DND-41 (cell line): ENCODE measurements at regions not wholly inside any gene's neighbourhood (a gene's known extent, or its start where the extent isn't known, plus 50 kb on each side); places are given as distances from the start of the nearest gene placed in this dataset.

Experiments
- ATAC-seq: fragments of 200-7000 bp; cut with Tn5 transposase; 3 replicates; pipeline ENCODE4 v1.9.1; 2021; ENCODE audit warnings: low read depth; ENCODE audit not compliant: insufficient read depth
- DNase-seq: peaks from one replicate; pipeline ENCODE4 v3.0.0-alpha.2; 2020
- H2AFZ ChIP-seq: 2 replicates; pipeline ENCODE4 v1.6.0; 2012; ENCODE audit warnings: low read depth, low read length
- H3K27ac ChIP-seq: 2 replicates; pipeline ENCODE4 v1.5.1; 2012; ENCODE audit warnings: low read length, inconsistent platforms
- H3K27me3 ChIP-seq: fragments of 200-600 bp; sonication (generic); 2 replicates; pipeline ENCODE4 v1.6.0; 2012; ENCODE audit warnings: low read length, mild to moderate bottlenecking, inconsistent platforms; ENCODE audit not compliant: insufficient read depth, poor library complexity
- H3K36me3 ChIP-seq: 2 replicates; pipeline ENCODE4 v1.5.1; 2012; ENCODE audit warnings: low read length, inconsistent platforms; ENCODE audit not compliant: insufficient read depth
- H3K4me1 ChIP-seq: 2 replicates; pipeline ENCODE4 v1.5.1; 2012; ENCODE audit warnings: mild to moderate bottlenecking, low read length; ENCODE audit not compliant: insufficient read depth
- H3K4me2 ChIP-seq: 2 replicates; pipeline ENCODE4 v1.6.0; 2012; ENCODE audit warnings: mild to moderate bottlenecking, moderate library complexity, low read length, inconsistent platforms; ENCODE audit not compliant: insufficient read depth
- H3K4me3 ChIP-seq, 2 experiments: fragments of 200-600 bp in 1 of 2; shearing (Covaris generic) in 1 of 2; 2 replicates each; pipeline ENCODE4 v1.5.1; 2012 to 2016; ENCODE audit warnings: inconsistent platforms in 2 of 2, low read length in 2 of 2, mild to moderate bottlenecking in 2 of 2, low read depth in 1 of 2, moderate library complexity in 1 of 2
- H3K79me2 ChIP-seq: 2 replicates; pipeline ENCODE4 v1.6.0; 2012; ENCODE audit warnings: low read length, inconsistent platforms; ENCODE audit not compliant: insufficient read depth
- H3K9ac ChIP-seq: 2 replicates; pipeline ENCODE4 v1.6.0; 2012; ENCODE audit warnings: low read depth, mild to moderate bottlenecking, inconsistent platforms, low read length, moderate library complexity
- H3K9me3 ChIP-seq: 2 replicates; pipeline ENCODE4 v1.5.1; 2012; ENCODE audit warnings: low read length, moderate library complexity, mild to moderate bottlenecking, inconsistent platforms; ENCODE audit not compliant: insufficient read depth, severe bottlenecking
- H4K20me1 ChIP-seq: 2 replicates; pipeline ENCODE4 v1.6.0; 2012; ENCODE audit warnings: low read length; ENCODE audit not compliant: insufficient read depth
- CTCF ChIP-seq: IDR thresholded peaks from 2 replicates; pipeline ENCODE4 v1.5.1; 2012; ENCODE audit warnings: borderline replicate concordance, low read length, moderate library complexity, mild to moderate bottlenecking; ENCODE audit not compliant: poor library complexity, severe bottlenecking; ENCODE audit errors: extremely low read depth
- EZH2 ChIP-seq: IDR thresholded peaks from 3 replicates; pipeline ENCODE4 v1.6.1; 2012; ENCODE audit warnings: borderline replicate concordance, low read depth, mild to moderate bottlenecking, moderate library complexity, low read length, inconsistent platforms; ENCODE audit not compliant: severe bottlenecking

GRCh38 chr18:4961121-4961909, 235.7 kb downstream of the AKAIN1 start:
- no peaks in the 10 kb centered on the region for H3K4me1 ChIP-seq
- no peak for TF ChIP-seq CTCF
- TF ChIP-seq EZH2: no peak
- no peak for ATAC-seq
- no peaks in the 10 kb centered on the region for H3K79me2 ChIP-seq
- no peak overlapping the region for H3K27ac ChIP-seq
- no peaks in the 10 kb centered on the region for H3K36me3 ChIP-seq
- H4K20me1 ChIP-seq: no peaks in the 10 kb centered on the region
- no peak for DNase-seq
- H3K27me3 ChIP-seq: no peaks in the 10 kb centered on the region
- no peak overlapping the region for H2AFZ ChIP-seq
- H3K4me2 ChIP-seq: no peak overlapping the region
- H3K4me3 ChIP-seq: no peak overlapping the region
- H3K9ac ChIP-seq: no peak overlapping the region
- H3K9me3 ChIP-seq: no peaks in the 10 kb centered on the region

GRCh38 chr18:4960578-4960977, 236.5 kb downstream of the AKAIN1 start:
- ATAC-seq: no peak

GRCh38 chr18:4931209-4931608, 265.8 kb downstream of the AKAIN1 start:
- Histone ChIP-seq H3K79me2 (no peaks in the 10 kb centered on the region), H3K9ac (no peak overlapping the region), H4K20me1 (no peaks in the 10 kb centered on the region), H3K9me3 (no peaks in the 10 kb centered on the region), H3K4me1 (no peaks in the 10 kb centered on the region), H3K36me3 (no peaks in the 10 kb centered on the region), H3K4me2 (no peak overlapping the region), H2AFZ (no peak overlapping the region), H3K27ac (no peak overlapping the region), H3K27me3 (no peaks in the 10 kb centered on the region), H3K4me3 (no peak overlapping the region)
- no peak for TF ChIP-seq CTCF
- TF ChIP-seq EZH2: no peak
- DNase-seq (no peak), ATAC-seq (no peak)

More at GRCh38 chr18:4960578-4960977, 236.5 kb downstream of the AKAIN1 start:
- Histone ChIP-seq H4K20me1 (no peaks in the 10 kb centered on the region), H3K4me3 (no peak overlapping the region), H2AFZ (no peak overlapping the region), H3K4me2 (no peak overlapping the region), H3K9me3 (no peaks in the 10 kb centered on the region), H3K27ac (no peak overlapping the region), H3K79me2 (no peaks in the 10 kb centered on the region), H3K36me3 (no peaks in the 10 kb centered on the region), H3K9ac (no peak overlapping the region), H3K4me1 (no peaks in the 10 kb centered on the region), H3K27me3 (no peaks in the 10 kb centered on the region)
- DNase-seq: no peak
- TF ChIP-seq EZH2 (no peak), CTCF (no peak)
